ENCODE measurements at regions not wholly inside any gene's neighbourhood (a gene's known extent, or its start where the extent isn't known, plus 50 kb on each side); places are given as distances from the start of the nearest gene placed in this dataset.

- Histone ChIP-seq H3K27me3 (ENCODE audit: insufficient read depth, low read length) (no peaks in the 10 kb centered on the region), H3K27ac (ENCODE audit: low read depth, low read length) (no peak overlapping the region), H3K4me2 (ENCODE audit: insufficient read depth, low read length) (peak overlapping the region; percentile 68), H3K79me2 (ENCODE audit: insufficient read depth, low read length) (no peaks in the 10 kb centered on the region), H3K4me1 (ENCODE audit: insufficient read depth, low read length) (no peaks in the 10 kb centered on the region), H4K20me1 (ENCODE audit: insufficient read depth, low read length) (no peaks in the 10 kb centered on the region), H3K36me3 (ENCODE audit: insufficient read depth, low read length) (no peaks in the 10 kb centered on the region), H3K9me3 (ENCODE audit: low read depth, low read length) (no peaks in the 10 kb centered on the region), H2AFZ (ENCODE audit: low read length) (peak overlapping the region; percentile 57), H3K4me3 (ENCODE audit: insufficient read depth, low read length) (peak overlapping the region; percentile 60)
- no peak for DNase-seq (ENCODE audit: insufficient read length, low spot score, missing footprints)
- TF ChIP-seq, protein P1, sequence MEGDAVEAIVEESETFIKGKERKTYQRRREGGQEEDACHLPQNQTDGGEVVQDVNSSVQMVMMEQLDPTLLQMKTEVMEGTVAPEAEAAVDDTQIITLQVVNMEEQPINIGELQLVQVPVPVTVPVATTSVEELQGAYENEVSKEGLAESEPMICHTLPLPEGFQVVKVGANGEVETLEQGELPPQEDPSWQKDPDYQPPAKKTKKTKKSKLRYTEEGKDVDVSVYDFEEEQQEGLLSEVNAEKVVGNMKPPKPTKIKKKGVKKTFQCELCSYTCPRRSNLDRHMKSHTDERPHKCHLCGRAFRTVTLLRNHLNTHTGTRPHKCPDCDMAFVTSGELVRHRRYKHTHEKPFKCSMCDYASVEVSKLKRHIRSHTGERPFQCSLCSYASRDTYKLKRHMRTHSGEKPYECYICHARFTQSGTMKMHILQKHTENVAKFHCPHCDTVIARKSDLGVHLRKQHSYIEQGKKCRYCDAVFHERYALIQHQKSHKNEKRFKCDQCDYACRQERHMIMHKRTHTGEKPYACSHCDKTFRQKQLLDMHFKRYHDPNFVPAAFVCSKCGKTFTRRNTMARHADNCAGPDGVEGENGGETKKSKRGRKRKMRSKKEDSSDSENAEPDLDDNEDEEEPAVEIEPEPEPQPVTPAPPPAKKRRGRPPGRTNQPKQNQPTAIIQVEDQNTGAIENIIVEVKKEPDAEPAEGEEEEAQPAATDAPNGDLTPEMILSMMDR (IDR thresholded peaks at IDR 0.05; ENCODE audit: extremely low read depth, low read depth, low read length): no peak
Observed at GRCh38 chr18:2223449-2223848, 347.9 kb downstream of the METTL4 start.

DNA sequence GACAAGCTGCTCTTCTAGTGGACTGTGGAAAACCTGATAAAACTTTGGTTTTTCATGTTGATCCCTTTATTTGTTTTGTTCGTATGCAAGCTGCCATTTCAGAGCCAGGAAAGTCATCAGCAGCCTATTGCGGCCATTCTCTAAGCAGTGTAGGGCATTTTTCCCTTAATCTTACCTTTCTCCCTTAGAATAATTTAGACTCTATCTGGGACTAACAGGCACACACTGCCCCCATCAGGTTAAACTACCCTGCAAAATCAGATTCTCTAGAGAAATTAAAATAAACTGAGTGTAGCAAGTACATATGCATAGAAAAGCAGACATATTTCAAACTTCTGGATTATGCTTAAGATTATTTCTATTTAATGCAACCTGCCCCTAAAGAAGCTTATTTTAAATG, 347.5 kb downstream of the METTL4 start:
- H3K4me1 ChIP-seq (ENCODE audit: insufficient read depth, low read length): no peaks in the 10 kb centered on the region
- H3K9me3 ChIP-seq (ENCODE audit: low read depth, low read length): no peaks in the 10 kb centered on the region
- peak overlapping the region; percentile 68 for H3K4me2 ChIP-seq (ENCODE audit: insufficient read depth, low read length)
- no peak for DNase-seq (ENCODE audit: insufficient read length, low spot score, missing footprints)
- H3K27me3 ChIP-seq (ENCODE audit: insufficient read depth, low read length): no peaks in the 10 kb centered on the region
- H3K4me3 ChIP-seq (ENCODE audit: insufficient read depth, low read length): peak overlapping the region; percentile 60
- H2AFZ ChIP-seq (ENCODE audit: low read length): peak overlapping the region; percentile 57
- no peak overlapping the region for H3K27ac ChIP-seq (ENCODE audit: low read depth, low read length)
- H3K79me2 ChIP-seq (ENCODE audit: insufficient read depth, low read length): no peaks in the 10 kb centered on the region
- no peaks in the 10 kb centered on the region for H3K36me3 ChIP-seq (ENCODE audit: insufficient read depth, low read length)
- TF ChIP-seq, protein P1 (IDR thresholded peaks at IDR 0.05; ENCODE audit: extremely low read depth, low read depth, low read length): peak; percentile 61
- H4K20me1 ChIP-seq (ENCODE audit: insufficient read depth, low read length): no peaks in the 10 kb centered on the region

DNA sequence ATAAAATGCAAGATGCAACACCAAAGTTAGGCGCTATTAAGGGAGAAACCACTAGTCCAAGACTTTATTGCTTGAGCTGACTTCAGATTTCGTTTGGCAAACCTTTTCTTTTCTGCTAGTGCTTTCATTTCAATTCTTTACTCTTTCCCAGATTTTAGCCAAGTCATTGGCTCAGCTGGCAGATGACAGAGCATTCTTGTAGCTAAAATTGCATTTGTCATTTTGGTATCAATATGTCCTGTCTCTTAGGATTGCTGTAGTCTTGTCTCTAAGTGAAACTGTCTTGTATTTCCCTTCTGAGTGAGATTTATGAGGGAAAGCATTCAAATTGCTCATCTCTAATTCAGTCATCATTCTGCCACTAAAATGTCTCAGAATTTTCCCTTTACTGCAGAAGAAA, 335.1 kb downstream of the METTL4 start:
- no peak overlapping the region for H3K27ac ChIP-seq (ENCODE audit: low read depth, low read length)
- no peaks in the 10 kb centered on the region for H4K20me1 ChIP-seq (ENCODE audit: insufficient read depth, low read length)
- no peak overlapping the region for H3K4me3 ChIP-seq (ENCODE audit: insufficient read depth, low read length)
- H3K27me3 ChIP-seq (ENCODE audit: insufficient read depth, low read length): no peaks in the 10 kb centered on the region
- no peaks in the 10 kb centered on the region for H3K79me2 ChIP-seq (ENCODE audit: insufficient read depth, low read length)
- H3K4me1 ChIP-seq (ENCODE audit: insufficient read depth, low read length): peaks cover 14% of the 10 kb centered on the region
- H3K9me3 ChIP-seq (ENCODE audit: low read depth, low read length): no peaks in the 10 kb centered on the region
- no peak overlapping the region for H3K4me2 ChIP-seq (ENCODE audit: insufficient read depth, low read length)
- no peaks in the 10 kb centered on the region for H3K36me3 ChIP-seq (ENCODE audit: insufficient read depth, low read length)
- DNase-seq (ENCODE audit: insufficient read length, low spot score, missing footprints): no peak
- TF ChIP-seq, protein P1 (IDR thresholded peaks at IDR 0.05; ENCODE audit: extremely low read depth, low read depth, low read length): no peak
- no peak overlapping the region for H2AFZ ChIP-seq (ENCODE audit: low read length)

GRCh38 chr18:2237706-2238105, 333.6 kb downstream of the METTL4 start:
- no peak overlapping the region for H2AFZ ChIP-seq (ENCODE audit: low read length)
- H3K79me2 ChIP-seq (ENCODE audit: insufficient read depth, low read length): no peaks in the 10 kb centered on the region
- H3K27me3 ChIP-seq (ENCODE audit: insufficient read depth, low read length): no peaks in the 10 kb centered on the region
- H3K4me2 ChIP-seq (ENCODE audit: insufficient read depth, low read length): no peak overlapping the region
- H3K36me3 ChIP-seq (ENCODE audit: insufficient read depth, low read length): no peaks in the 10 kb centered on the region
- no peak overlapping the region for H3K27ac ChIP-seq (ENCODE audit: low read depth, low read length)
- H3K4me1 ChIP-seq (ENCODE audit: insufficient read depth, low read length): peaks cover 14% of the 10 kb centered on the region
- DNase-seq (ENCODE audit: insufficient read length, low spot score, missing footprints): no peak
- no peaks in the 10 kb centered on the region for H4K20me1 ChIP-seq (ENCODE audit: insufficient read depth, low read length)
- H3K9me3 ChIP-seq (ENCODE audit: low read depth, low read length): no peaks in the 10 kb centered on the region
- TF ChIP-seq, protein P1 (IDR thresholded peaks at IDR 0.05; ENCODE audit: extremely low read depth, low read depth, low read length): no peak
- H3K4me3 ChIP-seq (ENCODE audit: insufficient read depth, low read length): no peak overlapping the region

Measured in osteoblast (primary cell).